ENCODE measurements at regions not wholly inside any gene's neighbourhood (a gene's known extent, or its start where the extent isn't known, plus 50 kb on each side); places are given as distances from the start of the nearest gene placed in this dataset.

DNA sequence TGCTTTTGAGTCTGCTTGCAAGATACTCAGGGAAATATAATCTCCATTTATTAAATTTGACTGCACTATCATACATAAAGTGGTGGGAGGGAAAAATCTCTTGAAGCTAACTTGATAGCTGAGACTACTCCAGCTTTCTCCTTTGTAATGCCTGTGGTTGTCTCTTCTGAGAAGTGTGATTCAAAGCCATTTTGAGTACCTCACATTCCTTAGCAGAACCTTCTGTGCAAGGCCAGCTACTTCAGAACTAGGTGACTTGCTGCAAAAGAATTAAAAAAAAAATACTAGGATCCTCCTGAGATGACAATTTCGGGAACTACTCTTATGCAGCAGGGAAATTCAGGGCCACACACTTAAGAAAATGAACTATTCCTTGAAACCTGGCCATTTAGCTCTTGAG is 294.8 kb downstream of the MDFIC start:
- H2AK5ac ChIP-seq (ENCODE audit: low read depth, low read length) = no peak overlapping the region
- H3K18ac ChIP-seq (ENCODE audit: low read depth, low read length) = no peak overlapping the region
- no peak overlapping the region for H2BK120ac ChIP-seq (ENCODE audit: low read depth, low read length)
- H3K4me2 ChIP-seq (ENCODE audit: low read depth, low read length) = no peak overlapping the region
- peak; percentile 24 for DNase-seq
- in situ Hi-C loops (cut with MboI; ENCODE audit: low sequenced_read_pairs) (no loop called here), dilution Hi-C loops (cut with HindIII; ENCODE audit: low sequenced_read_pairs, unreplicated experiment) (no loop called here), intact Hi-C loops (cut with micrococcal nuclease) (loop anchor here (1.0 to 10.0 kb wide), 2 partner anchors 351 to 458 kb away; no protein-coding TSS in a partner anchor)
- no peak for ATAC-seq (ENCODE audit: low read depth)
- H3K9ac ChIP-seq (ENCODE audit: low read depth, low read length) = no peak overlapping the region
- no peak overlapping the region for H2BK15ac ChIP-seq (ENCODE audit: low read depth, low read length)
- H3K56ac ChIP-seq (ENCODE audit: extremely low read depth, insufficient read depth, low read length) = no peak overlapping the region
- no peak overlapping the region for H3K4ac ChIP-seq (ENCODE audit: low read depth, low read length)
- no peaks in the 10 kb centered on the region for H3K79me1 ChIP-seq (ENCODE audit: low read depth in 1 of 2, low read length in 2 of 2)
- H3K4me1 ChIP-seq (ENCODE audit: control insufficient read depth, insufficient read depth, low read length) = peaks cover 2% of the 10 kb centered on the region
- no peak overlapping the region for H2AK9ac ChIP-seq (replicated peaks; ENCODE audit: low read depth, low read length, poor library complexity)
- CTCF ChIA-PET = interaction anchor here (0.6 to 1.8 kb wide), 4 partner anchors 29 to 790 kb away, joined by 3 to 6 read pairs (median 4); no protein-coding TSS in a partner anchor
- no peaks in the 10 kb centered on the region for H4K20me1 ChIP-seq (ENCODE audit: insufficient read depth, low read length)
- H3K9me3 ChIP-seq (ENCODE audit: control insufficient read depth, insufficient read depth, low read length) = no peaks in the 10 kb centered on the region
- no peaks in the 10 kb centered on the region for H3K36me3 ChIP-seq (ENCODE audit: control insufficient read depth, insufficient read depth, low read length)
- no CpG with 5 or more reads among the region's 1 CpG for WGBS, 2 experiments (ENCODE audit: extremely low coverage in 2 of 2, insufficient read length in 1 of 2)
- POLR2A ChIA-PET (ENCODE audit: unreplicated experiment) = no interaction called here
- H2BK20ac ChIP-seq (ENCODE audit: low read depth, low read length) = no peak overlapping the region
- no peak overlapping the region for H2BK5ac ChIP-seq (ENCODE audit: low read depth, low read length, poor library complexity, severe bottlenecking)
- H3K9me1 ChIP-seq (ENCODE audit: insufficient read depth, low read length) = peaks cover under 1% of the 10 kb centered on the region
- TF ChIP-seq CTCF (conservative IDR thresholded peaks at IDR 0.05; ENCODE audit: low read depth, low read length) (no peak), BHLHE40 (IDR thresholded peaks at IDR 0.05; ENCODE audit: low read depth, low read length) (no peak), RFX5 (IDR thresholded peaks at IDR 0.05; ENCODE audit: low read depth, low read length) (no peak), POLR2A (IDR thresholded peaks at IDR 0.05; ENCODE audit: low read depth, low read length) (no peak), ELK1 (IDR thresholded peaks at IDR 0.05; ENCODE audit: borderline replicate concordance, low read depth, low read length) (no peak)
- TF ChIP-seq, protein P1, sequence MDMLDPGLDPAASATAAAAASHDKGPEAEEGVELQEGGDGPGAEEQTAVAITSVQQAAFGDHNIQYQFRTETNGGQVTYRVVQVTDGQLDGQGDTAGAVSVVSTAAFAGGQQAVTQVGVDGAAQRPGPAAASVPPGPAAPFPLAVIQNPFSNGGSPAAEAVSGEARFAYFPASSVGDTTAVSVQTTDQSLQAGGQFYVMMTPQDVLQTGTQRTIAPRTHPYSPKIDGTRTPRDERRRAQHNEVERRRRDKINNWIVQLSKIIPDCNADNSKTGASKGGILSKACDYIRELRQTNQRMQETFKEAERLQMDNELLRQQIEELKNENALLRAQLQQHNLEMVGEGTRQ (IDR thresholded peaks at IDR 0.05; ENCODE audit: low read depth, low read length) = no peak
- H4K8ac ChIP-seq (ENCODE audit: low read depth in 2 of 2, low read length in 2 of 2) = no peak overlapping the region
- H3K27me3 ChIP-seq (ENCODE audit: control insufficient read depth, insufficient read depth, low read length) = no peaks in the 10 kb centered on the region
- H3K4me3 ChIP-seq (ENCODE audit: insufficient read depth, low read depth, low read length) = no peak overlapping the region
- no peak overlapping the region for H4K91ac ChIP-seq (ENCODE audit: insufficient read depth, low read depth, low read length)
- no peak overlapping the region for H3K14ac ChIP-seq (replicated peaks; ENCODE audit: low read depth, low read length)
- H3K27ac ChIP-seq (ENCODE audit: insufficient read depth, low read length) = no peak overlapping the region
- no peak overlapping the region for H3K23ac ChIP-seq (ENCODE audit: low read depth, low read length)
- H4K5ac ChIP-seq (ENCODE audit: low read depth, low read length) = no peak overlapping the region
- H2AFZ ChIP-seq (replicated peaks; ENCODE audit: low read length, poor library complexity) = no peak overlapping the region
- no TSS peak for BruUV-seq (replicated peaks)
